IMR-90 (cell line): ENCODE measurements at regions not wholly inside any gene's neighbourhood (a gene's known extent, or its start where the extent isn't known, plus 50 kb on each side); places are given as distances from the start of the nearest gene placed in this dataset.

Source experiments
- ATAC-seq: fragments of 200-7000 bp; cut with Tn5 transposase; 2 replicates; pipeline ENCODE4 v1.9.1; 2020; ENCODE audit warnings: low read depth, mild to moderate bottlenecking, moderate library complexity
- BruUV-seq: library from RNA; stranded (reverse); fragments of 400-500 nt; replicated peaks from 2 replicates; lab custom pipeline; 2021; lab: Mats Ljungman, UMichigan
- CTCF ChIA-PET: fragments of 300-600 bp; formaldehyde crosslinking; extraction: SDS; loops from one replicate; lab custom pipeline; 2021; ENCODE audit warnings: antibody characterized with exemption; lab: Yijun Ruan, JAX
- POLR2A ChIA-PET: fragments of 300-600 bp; sonication (Branson Sonifier 250); formaldehyde crosslinking; loops from one replicate; lab custom pipeline; 2022; ENCODE audit warnings: antibody characterized with exemption; ENCODE audit not compliant: unreplicated experiment; lab: Charles Lee
- DNase-seq: peaks from one replicate; pipeline ENCODE4 v3.0.0; 2013
- H2AFZ ChIP-seq: replicated peaks from 2 replicates; pipeline ENCODE3; 2013; ENCODE audit warnings: low read length, mild to moderate bottlenecking; ENCODE audit not compliant: poor library complexity
- H2AK5ac ChIP-seq: 2 replicates; pipeline ENCODE4 v1.6.1; 2013; ENCODE audit warnings: low read depth, low read length, inconsistent platforms
- H2AK9ac ChIP-seq: replicated peaks from 2 replicates; pipeline ENCODE3; 2013; ENCODE audit warnings: mild to moderate bottlenecking, low read depth, low read length, moderate library complexity; ENCODE audit not compliant: poor library complexity
- H2BK120ac ChIP-seq: 2 replicates; pipeline ENCODE4 v1.6.1; 2013; ENCODE audit warnings: low read depth, low read length, inconsistent platforms
- H2BK15ac ChIP-seq: 3 replicates; pipeline ENCODE4 v1.6.1; 2013; ENCODE audit warnings: low read depth, low read length, inconsistent platforms
- H2BK20ac ChIP-seq: 2 replicates; pipeline ENCODE4 v1.6.1; 2013; ENCODE audit warnings: low read depth, mild to moderate bottlenecking, inconsistent platforms, low read length, moderate library complexity
- H2BK5ac ChIP-seq: 2 replicates; pipeline ENCODE4 v1.6.1; 2013; ENCODE audit warnings: mild to moderate bottlenecking, low read depth, low read length, inconsistent platforms; ENCODE audit not compliant: poor library complexity, severe bottlenecking
- H3K14ac ChIP-seq: replicated peaks from 2 replicates; pipeline ENCODE4 v1.6.1; 2013; ENCODE audit warnings: low read depth, low read length, inconsistent platforms
- H3K18ac ChIP-seq: 2 replicates; pipeline ENCODE4 v1.6.1; 2013; ENCODE audit warnings: low read depth, low read length, control low read depth
- H3K23ac ChIP-seq: 2 replicates; pipeline ENCODE4 v1.6.1; 2013; ENCODE audit warnings: low read depth, low read length, inconsistent platforms
- H3K27ac ChIP-seq: 2 replicates; pipeline ENCODE4 v1.5.1; 2013; ENCODE audit warnings: mild to moderate bottlenecking, control low read depth, low read length; ENCODE audit not compliant: insufficient read depth
- H3K27me3 ChIP-seq: 2 replicates; pipeline ENCODE4 v1.6.1; 2013; ENCODE audit warnings: low read length; ENCODE audit not compliant: control insufficient read depth, insufficient read depth
- H3K36me3 ChIP-seq: 2 replicates; pipeline ENCODE4 v1.6.1; 2013; ENCODE audit warnings: low read length, mixed read lengths; ENCODE audit not compliant: control insufficient read depth, insufficient read depth
- H3K4ac ChIP-seq: 2 replicates; pipeline ENCODE4 v1.6.1; 2013; ENCODE audit warnings: low read depth, low read length, inconsistent platforms
- H3K4me1 ChIP-seq: 2 replicates; pipeline ENCODE4 v1.6.1; 2013; ENCODE audit warnings: low read length, mixed read lengths; ENCODE audit not compliant: control insufficient read depth, insufficient read depth
- H3K4me2 ChIP-seq: 2 replicates; pipeline ENCODE4 v1.6.1; 2013; ENCODE audit warnings: low read depth, mild to moderate bottlenecking, control low read depth, low read length, moderate library complexity
- H3K4me3 ChIP-seq: 2 replicates; pipeline ENCODE4 v1.5.1; 2013; ENCODE audit warnings: low read depth, mild to moderate bottlenecking, control low read depth, low read length, moderate library complexity; ENCODE audit not compliant: insufficient read depth
- H3K56ac ChIP-seq: 2 replicates; pipeline ENCODE4 v1.6.1; 2013; ENCODE audit warnings: low read length, inconsistent platforms; ENCODE audit not compliant: insufficient read depth; ENCODE audit errors: extremely low read depth
- H3K79me1 ChIP-seq, 2 experiments: 2 replicates each; pipeline ENCODE4 v1.6.1; 2013; ENCODE audit warnings: low read length in 2 of 2, inconsistent platforms in 1 of 2, low read depth in 1 of 2
- H3K9ac ChIP-seq: 2 replicates; pipeline ENCODE4 v1.6.1; 2013; ENCODE audit warnings: low read depth, low read length, control low read depth
- H3K9me1 ChIP-seq: 2 replicates; pipeline ENCODE4 v1.6.1; 2013; ENCODE audit warnings: low read length, inconsistent platforms; ENCODE audit not compliant: insufficient read depth
- H3K9me3 ChIP-seq: 2 replicates; pipeline ENCODE4 v1.6.1; 2013; ENCODE audit warnings: low read length; ENCODE audit not compliant: control insufficient read depth, insufficient read depth
- H4K20me1 ChIP-seq: 2 replicates; pipeline ENCODE4 v1.6.1; 2013; ENCODE audit warnings: low read length, inconsistent platforms; ENCODE audit not compliant: insufficient read depth
- H4K5ac ChIP-seq: 2 replicates; pipeline ENCODE4 v1.6.1; 2013; ENCODE audit warnings: mild to moderate bottlenecking, low read depth, low read length, control low read depth
- H4K8ac ChIP-seq, 2 experiments: 2 replicates each; pipeline ENCODE4 v1.6.1; 2013; ENCODE audit warnings: low read depth in 2 of 2, low read length in 2 of 2, control low read depth in 1 of 2, inconsistent platforms in 1 of 2
- H4K91ac ChIP-seq: 2 replicates; pipeline ENCODE4 v1.6.1; 2013; ENCODE audit warnings: low read depth, low read length, inconsistent platforms; ENCODE audit not compliant: insufficient read depth
- BHLHE40 ChIP-seq: fragments of 150-350 bp; IDR thresholded peaks from 2 replicates; pipeline ENCODE4 v1.6.1; 2016; ENCODE audit warnings: mild to moderate bottlenecking, low read depth, low read length
- RAD21 ChIP-seq: IDR thresholded peaks from 2 replicates; pipeline ENCODE4 v1.6.1; 2012; ENCODE audit warnings: low read length, improper control_type of control experiment
- RCOR1 ChIP-seq: IDR thresholded peaks from 2 replicates; pipeline ENCODE4 v1.6.1; 2012; ENCODE audit warnings: mild to moderate bottlenecking, low read length, improper control_type of control experiment; ENCODE audit not compliant: insufficient replicate concordance
- RFX5 ChIP-seq: IDR thresholded peaks from 2 replicates; pipeline ENCODE4 v1.8.0; 2012; ENCODE audit warnings: low read depth, mild to moderate bottlenecking, low read length, moderate library complexity
- SMC3 ChIP-seq: fragments of 150-350 bp; IDR thresholded peaks from 2 replicates; pipeline ENCODE4 v1.6.1; 2016; ENCODE audit warnings: low read depth, mild to moderate bottlenecking, antibody characterized with exemption, low read length, moderate library complexity
- WGBS, 2 experiments: methylation state at CpG; one replicate each; pipeline versions ENCODE4 v1.1.5 to v1.1.7; 2013; ENCODE audit warnings: missing lambda C conversion rate in 2 of 2; ENCODE audit not compliant: insufficient read length in 1 of 2; ENCODE audit errors: extremely low coverage in 2 of 2; 5-methylcytosine and 5-hydroxymethylcytosine counted together
- dilution Hi-C: fragments of 300-500 bp; cut with HindIII; formaldehyde crosslinking; loops from one replicate; pipeline ENCODE4 v1.14.3; 2018; ENCODE audit warnings: low sequenced_read_pairs; ENCODE audit not compliant: unreplicated experiment
- in situ Hi-C: fragments of 300-500 bp; cut with MboI; formaldehyde crosslinking; loops from 3 replicates; pipeline ENCODE4 v1.14.3; 2019; ENCODE audit warnings: low sequenced_read_pairs, inconsistent platforms, mixed read lengths
- intact Hi-C: fragments of 100-400 bp; cut with micrococcal nuclease; formaldehyde crosslinking; loops from 2 replicates; pipeline ENCODE4 v1.10.0; 2022
- TF ChIP-seq, protein P1 (sequence below): conservative IDR thresholded peaks from 2 replicates; pipeline ENCODE4 v1.5.1; 2012; ENCODE audit warnings: mild to moderate bottlenecking, low read depth, low read length, improper control_type of control experiment

DNA sequence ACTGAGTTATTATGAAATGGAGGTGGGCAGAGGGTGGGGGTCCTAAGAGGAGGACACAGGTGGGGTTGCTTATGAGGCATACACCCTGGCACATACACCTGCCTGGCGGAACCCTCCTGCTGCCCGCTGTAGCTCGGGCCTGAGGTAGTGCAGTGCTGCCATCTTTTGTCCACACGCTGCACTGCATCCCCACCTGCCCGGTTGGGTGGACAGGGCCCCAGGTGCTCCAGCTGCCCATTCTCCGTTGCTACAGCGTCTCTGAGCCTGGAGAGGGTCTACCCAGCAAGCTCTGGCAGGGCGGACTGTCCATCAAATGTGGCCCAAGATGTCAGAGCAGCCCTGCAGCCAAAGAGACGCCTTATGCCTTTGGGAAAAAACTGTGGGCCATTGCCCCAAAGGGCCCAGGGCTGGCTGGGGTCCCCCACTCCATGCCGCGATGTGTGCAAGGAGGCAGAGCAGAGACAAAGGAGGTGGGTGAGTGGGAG is 131.2 kb downstream of the BUD13 start:
- intact Hi-C loops = no loop called here
- Histone ChIP-seq H2AK5ac (no peak overlapping the region), H2BK20ac (no peak overlapping the region), H4K8ac (no peak overlapping the region), H3K79me1 (no peaks in the 10 kb centered on the region), H2BK5ac (no peak overlapping the region), H3K14ac (no peak overlapping the region), H3K4me1 (no peaks in the 10 kb centered on the region), H3K27ac (no peak overlapping the region), H3K4me2 (no peak overlapping the region), H3K23ac (no peak overlapping the region), H4K5ac (no peak overlapping the region), H2AK9ac (peak overlapping the region; percentile 18), H3K56ac (no peak overlapping the region), H4K91ac (no peak overlapping the region), H3K18ac (no peak overlapping the region), H3K9me1 (no peaks in the 10 kb centered on the region), H2BK120ac (no peak overlapping the region), H3K27me3 (peaks cover 1% of the 10 kb centered on the region; the same call in 1 of the 2 replicates), H3K9ac (no peak overlapping the region), H2AFZ (peak overlapping the region; percentile 5), H3K4me3 (no peak overlapping the region), H3K9me3 (no peaks in the 10 kb centered on the region; the same call in 1 of the 2 replicates), H4K20me1 (no peaks in the 10 kb centered on the region), H2BK15ac (no peak overlapping the region), H3K36me3 (no peaks in the 10 kb centered on the region), H3K4ac (no peak overlapping the region)
- in situ Hi-C loops = no loop called here
- dilution Hi-C loops = no loop called here
- ATAC-seq (peak; percentile 27; the same call in 1 of the 2 replicates), DNase-seq (no peak)
- CTCF ChIA-PET = no interaction called here
- 29% methylated on average over 9 of the region's 11 CpGs; no CpG with 5 or more reads in 1 of the 2 experiments for WGBS, 2 experiments
- POLR2A ChIA-PET = no interaction called here
- TF ChIP-seq RCOR1 = no peak
- TF ChIP-seq, protein P1, sequence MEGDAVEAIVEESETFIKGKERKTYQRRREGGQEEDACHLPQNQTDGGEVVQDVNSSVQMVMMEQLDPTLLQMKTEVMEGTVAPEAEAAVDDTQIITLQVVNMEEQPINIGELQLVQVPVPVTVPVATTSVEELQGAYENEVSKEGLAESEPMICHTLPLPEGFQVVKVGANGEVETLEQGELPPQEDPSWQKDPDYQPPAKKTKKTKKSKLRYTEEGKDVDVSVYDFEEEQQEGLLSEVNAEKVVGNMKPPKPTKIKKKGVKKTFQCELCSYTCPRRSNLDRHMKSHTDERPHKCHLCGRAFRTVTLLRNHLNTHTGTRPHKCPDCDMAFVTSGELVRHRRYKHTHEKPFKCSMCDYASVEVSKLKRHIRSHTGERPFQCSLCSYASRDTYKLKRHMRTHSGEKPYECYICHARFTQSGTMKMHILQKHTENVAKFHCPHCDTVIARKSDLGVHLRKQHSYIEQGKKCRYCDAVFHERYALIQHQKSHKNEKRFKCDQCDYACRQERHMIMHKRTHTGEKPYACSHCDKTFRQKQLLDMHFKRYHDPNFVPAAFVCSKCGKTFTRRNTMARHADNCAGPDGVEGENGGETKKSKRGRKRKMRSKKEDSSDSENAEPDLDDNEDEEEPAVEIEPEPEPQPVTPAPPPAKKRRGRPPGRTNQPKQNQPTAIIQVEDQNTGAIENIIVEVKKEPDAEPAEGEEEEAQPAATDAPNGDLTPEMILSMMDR = peak; percentile 43
- no peak for TF ChIP-seq RFX5
- TF ChIP-seq SMC3 = 0 out of 2 replicates have a peak, but pooled peaks have one; percentile 10
- peak; percentile 57 for TF ChIP-seq RAD21
- no peak for TF ChIP-seq BHLHE40
- BruUV-seq = no TSS peak
